NCI-H2196 (cell line): ENCODE measurements at regions not wholly inside any gene's neighbourhood (a gene's known extent, or its start where the extent isn't known, plus 50 kb on each side); places are given as distances from the start of the nearest gene placed in this dataset.

Experiments used
- DNase-seq: peaks from one replicate; lab custom pipeline; 2025; ENCODE audit not compliant: unreplicated experiment; lab: John Stamatoyannopoulos, UW

GRCh38 chr10:111968647-111969046, 214.9 kb downstream of the GPAM start:
- no peak for DNase-seq

DNA sequence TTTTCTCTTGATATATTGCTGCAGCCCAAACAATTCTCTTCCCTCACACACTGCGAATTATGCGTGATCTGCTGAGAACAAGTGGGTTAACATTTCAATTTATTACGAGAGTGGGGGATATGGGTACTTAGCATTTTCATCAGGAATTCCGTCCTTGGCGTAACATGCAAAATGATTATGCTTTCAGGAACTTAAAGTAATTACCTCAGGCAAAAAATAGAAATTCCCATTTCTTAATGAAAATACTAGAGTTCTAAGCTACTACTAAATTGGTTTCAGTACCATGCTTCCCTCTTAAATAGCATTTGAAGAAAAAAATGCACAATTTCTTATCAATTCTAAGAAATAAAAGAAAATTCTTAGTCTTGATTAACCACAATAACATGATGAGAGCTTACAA, 213.5 kb downstream of the GPAM start:
- no peak for DNase-seq

DNA sequence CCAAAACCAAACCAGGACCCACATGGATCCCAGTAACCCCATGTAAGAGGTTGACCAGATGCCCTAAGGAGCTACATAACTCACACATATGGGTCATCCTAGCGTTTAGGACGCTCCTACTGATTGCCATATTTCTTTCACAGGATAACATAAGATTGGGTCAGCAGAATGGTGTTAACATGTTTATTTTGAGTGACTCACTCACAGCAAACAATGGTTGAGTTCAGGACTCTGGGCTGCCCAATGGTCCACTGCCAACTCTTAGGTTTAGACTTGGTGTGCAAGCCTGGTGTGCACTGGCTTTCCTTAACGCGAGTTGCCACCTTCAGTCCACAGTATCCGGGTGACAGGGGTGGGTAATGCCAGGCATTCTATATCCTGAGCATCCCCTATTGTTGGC, 211.5 kb downstream of the GPAM start:
- DNase-seq: no peak

DNA sequence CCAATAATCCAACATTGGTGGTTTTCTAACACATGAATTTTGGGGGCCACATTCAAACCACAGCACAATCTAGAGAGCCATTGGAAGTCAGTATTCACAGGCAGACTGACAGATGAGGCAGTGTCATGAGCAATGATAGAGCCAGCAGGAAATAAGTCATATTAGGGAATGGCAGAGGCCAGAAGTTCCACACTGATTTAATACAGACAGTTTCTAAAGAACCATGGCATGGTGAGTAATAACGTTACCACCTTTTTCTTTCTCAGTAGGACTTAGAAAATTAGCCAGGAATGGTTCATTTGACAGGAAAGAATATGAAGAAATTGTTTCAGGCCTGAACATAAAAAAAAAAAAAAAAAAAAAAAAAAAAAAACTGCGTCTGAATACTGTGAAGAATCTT, 210.3 kb downstream of the GPAM start:
- no peak for DNase-seq

DNA sequence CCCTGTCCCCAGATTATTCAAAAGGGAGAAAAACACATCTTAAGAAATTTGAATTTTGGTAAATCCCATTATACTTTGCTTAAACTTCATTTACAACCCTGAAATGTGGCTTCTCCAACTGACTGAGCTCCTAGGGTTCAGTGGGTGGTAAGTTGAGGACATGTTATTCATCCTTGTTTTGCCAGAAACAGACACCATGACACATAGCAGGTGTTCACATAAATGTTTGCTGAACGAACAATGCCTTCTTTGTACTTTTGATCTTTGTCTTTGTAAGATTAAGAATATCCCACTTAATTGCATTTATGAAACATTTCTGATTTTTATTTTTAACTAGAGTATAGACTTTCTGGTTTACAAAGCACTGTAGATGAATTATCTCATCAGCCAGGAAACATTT, 209.7 kb downstream of the GPAM start:
- DNase-seq: no peak

GRCh38 chr10:111974325-111974724, 209.2 kb downstream of the GPAM start:
- DNase-seq: no peak

- DNase-seq: no peak
These were observed 207.0 kb downstream of the GPAM start for GRCh38 chr10:111976557-111976956.

GRCh38 chr10:111984057-111984456, 199.5 kb downstream of the GPAM start:
- no peak for DNase-seq

- no peak for DNase-seq
These were observed 197.5 kb downstream of the GPAM start for GRCh38 chr10:111986079-111986478.

GRCh38 chr10:111988646-111989045, 194.9 kb downstream of the GPAM start:
- DNase-seq: no peak

- DNase-seq: no peak
These were observed 194.2 kb downstream of the GPAM start for GRCh38 chr10:111989136-111989911.

- no peak for DNase-seq
These were observed 192.8 kb downstream of the GPAM start for GRCh38 chr10:111990734-111991133.

GRCh38 chr10:111993321-111993720, 190.2 kb downstream of the GPAM start:
- no peak for DNase-seq

- no peak for DNase-seq
These were observed 189.6 kb downstream of the GPAM start for GRCh38 chr10:111993872-111994426.

DNA sequence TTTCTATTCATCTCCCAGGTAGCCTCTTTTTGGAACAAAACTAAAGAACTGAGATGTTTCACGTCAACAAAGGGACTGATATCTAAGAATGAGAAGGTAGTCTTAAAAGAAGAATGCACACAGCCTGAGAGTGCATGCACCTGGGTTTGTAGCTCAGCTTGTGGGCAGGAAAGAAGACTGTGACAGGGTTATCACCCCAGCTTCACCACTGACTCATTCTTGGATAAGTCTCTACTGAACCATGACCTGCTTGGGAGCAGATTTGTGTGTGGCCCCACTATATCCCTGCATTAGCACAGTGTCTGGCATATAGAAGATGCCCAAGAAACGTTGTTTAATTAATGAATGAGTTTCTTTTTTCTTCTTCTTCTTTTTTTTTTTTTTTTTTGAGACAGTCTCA, 187.5 kb downstream of the GPAM start:
- no peak for DNase-seq

DNA sequence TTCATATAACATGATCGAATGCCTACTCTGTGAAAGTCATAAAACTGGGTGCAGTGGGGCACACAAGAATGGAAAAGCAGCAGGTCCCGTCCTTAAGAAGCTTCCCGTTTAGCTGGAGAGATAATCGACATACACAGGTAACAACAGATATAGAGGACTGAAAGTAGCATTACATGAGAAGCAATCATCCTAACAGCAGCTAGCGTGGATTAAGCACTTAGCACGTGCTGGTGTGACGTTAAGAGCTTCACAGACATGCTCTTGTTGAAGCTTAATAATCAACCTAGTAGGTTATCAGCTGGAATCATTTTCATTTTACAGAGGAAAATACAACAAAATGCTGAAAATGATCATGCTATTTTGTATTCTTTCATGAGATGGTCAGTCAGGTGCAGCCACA, 184.8 kb downstream of the GPAM start:
- no peak for DNase-seq

DNA sequence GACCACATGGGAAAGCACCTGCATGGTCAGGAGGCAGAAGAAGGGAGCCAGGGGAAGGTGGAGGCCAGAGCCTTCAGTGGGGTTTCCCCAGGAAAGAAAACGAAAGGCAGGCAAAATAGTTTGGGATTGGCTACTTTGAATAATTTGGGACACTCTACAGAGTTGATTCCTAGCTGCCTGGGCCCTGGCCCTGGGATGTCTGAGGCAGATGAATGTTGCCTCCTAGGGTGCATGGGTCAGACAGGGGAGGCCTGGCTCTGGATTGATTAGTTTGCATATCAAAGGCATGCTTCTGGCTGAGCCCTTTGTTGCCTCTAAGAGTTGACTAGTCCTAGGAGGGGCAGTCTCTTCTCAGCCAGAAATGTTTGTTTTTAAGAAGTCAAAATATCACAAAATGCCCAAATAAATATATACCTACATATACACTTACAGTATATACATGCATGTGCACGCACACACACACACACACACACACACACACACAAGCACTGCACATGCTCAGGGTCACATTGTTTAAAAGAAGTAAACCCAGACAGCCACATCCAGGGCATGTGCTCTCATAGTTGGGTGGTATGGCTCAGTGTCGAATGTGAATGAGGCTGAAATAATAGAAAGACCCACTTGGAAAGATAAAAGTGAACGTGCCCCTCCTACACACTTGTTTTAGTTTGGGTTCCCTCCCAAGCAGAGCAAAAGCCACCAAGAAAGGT, 184.2 kb downstream of the GPAM start:
- DNase-seq: no peak

DNA sequence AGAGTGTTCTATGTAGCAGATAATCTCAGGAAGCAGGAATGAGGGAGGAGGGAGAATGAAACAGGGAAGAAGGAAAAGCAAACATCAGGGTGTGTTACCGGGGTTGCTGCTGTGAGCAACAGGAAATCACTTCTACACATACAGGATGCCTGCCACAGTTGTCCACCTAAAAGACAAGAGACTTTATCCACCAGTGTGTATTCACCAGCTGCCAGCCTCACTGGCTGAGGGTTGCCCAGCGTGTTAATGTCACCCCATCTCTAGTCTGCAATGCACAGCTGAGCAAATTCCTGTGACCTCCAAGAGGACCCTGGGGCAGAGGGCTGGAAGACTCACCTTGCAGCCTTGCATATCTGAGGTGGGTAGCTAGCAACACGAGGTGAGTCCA, 183.7 kb downstream of the GPAM start:
- no peak for DNase-seq

DNA sequence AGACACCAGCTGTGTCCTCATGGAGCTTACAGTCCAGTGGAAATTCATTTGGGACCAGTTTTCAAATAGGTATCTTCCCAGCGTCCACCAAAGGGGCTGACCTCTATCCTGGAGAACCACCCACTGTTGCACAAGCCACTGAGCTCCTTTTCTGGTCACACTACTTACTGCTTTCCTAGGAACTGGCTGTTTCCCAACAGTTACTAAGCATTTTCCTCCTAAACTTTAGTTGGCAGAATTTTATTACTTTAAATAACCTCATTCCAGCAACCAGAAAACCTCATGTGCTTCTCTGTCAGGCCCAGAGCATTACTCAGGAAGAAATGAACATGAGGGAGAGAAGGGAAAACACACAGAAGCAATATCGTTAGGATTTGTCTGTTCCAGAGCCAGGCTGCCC, 183.1 kb downstream of the GPAM start:
- no peak for DNase-seq

DNA sequence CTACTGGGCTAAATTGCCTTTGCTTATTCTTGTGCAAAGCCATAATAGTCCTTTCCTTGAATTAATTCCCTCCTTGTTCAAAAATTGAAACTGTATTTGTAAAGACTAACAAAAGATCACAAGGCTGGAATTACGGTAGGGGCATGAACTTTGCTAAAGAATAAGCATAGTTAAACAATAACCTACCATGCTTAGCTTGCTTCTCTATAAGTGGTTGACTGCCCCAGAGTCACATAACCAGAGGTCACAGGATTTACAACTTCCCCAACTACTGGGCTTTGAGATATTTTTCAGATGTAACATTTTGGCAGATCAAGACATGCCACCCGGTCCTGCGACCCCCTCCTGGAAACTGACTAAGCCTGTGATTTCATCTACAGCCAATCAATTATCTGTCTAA, 181.4 kb downstream of the GPAM start:
- no peak for DNase-seq

DNA sequence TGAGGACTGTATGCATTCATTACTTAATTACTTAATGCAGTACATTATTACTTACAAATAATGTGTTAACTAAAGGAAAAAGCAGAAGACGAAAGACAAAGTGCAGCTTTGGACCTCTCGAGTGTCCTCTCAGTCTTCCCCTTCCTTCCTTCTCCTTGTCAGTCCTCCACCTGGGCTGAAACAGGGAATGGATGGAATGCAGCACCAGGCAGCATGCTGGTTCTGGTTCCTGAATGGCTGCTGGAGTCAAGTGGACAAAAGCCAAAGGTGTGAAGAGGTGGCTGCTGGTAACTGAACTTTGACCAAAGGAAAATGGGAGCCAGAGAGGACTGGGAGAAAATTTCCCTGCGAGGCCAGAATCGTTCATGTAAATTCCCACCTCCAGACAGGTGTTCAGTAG, 179.5 kb downstream of the GPAM start:
- no peak for DNase-seq

DNA sequence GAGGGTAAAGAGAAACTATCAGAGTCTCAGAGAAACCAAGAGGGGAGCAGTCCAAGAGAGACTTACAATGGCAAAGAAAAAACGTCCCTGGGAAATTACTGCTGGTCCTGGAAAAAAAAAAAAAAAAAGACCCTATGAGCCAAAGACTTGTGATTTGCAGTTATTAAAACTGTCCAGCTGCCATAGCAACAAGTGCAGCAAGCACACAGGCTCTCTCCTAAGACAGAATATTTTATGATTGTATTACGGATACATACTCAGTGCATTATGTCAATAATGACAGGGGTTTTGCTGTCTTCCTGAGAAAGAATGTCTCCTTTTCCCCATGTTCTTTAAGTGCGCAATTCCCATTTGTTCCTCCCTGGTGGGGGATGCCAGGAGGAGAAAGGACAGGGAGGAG, 178.5 kb downstream of the GPAM start:
- no peak for DNase-seq
